T-helper 2 cell treated with Interferon-gamma antibody and Interleukin-4, amounts not matched to agents 5 μg/mL and 100 μg/mL, for 36 hours (primary cell): ENCODE measurements at regions not wholly inside any gene's neighbourhood (a gene's known extent, or its start where the extent isn't known, plus 50 kb on each side); places are given as distances from the start of the nearest gene placed in this dataset.

Experiments
- DNase-seq: peaks from one replicate; pipeline ENCODE4 v3.0.0; 2021; ENCODE audit warnings: low spot score
- H3K27ac Mint-ChIP-seq: one replicate; pipeline ENCODE4 v1.8.0; 2021; ENCODE audit warnings: mild to moderate bottlenecking, mixed read lengths
- H3K27me3 Mint-ChIP-seq: one replicate; pipeline ENCODE4 v1.8.0; 2021; ENCODE audit warnings: low read depth, mixed read lengths
- H3K36me3 Mint-ChIP-seq: one replicate; pipeline ENCODE4 v1.8.0; 2021; ENCODE audit warnings: low read depth, mixed read lengths
- H3K4me1 Mint-ChIP-seq: one replicate; pipeline ENCODE4 v1.8.0; 2021; ENCODE audit warnings: low read depth, mixed read lengths
- H3K4me3 Mint-ChIP-seq: one replicate; pipeline ENCODE4 v1.8.0; 2022; ENCODE audit warnings: mild to moderate bottlenecking, moderate library complexity, mixed read lengths
- H3K9me3 Mint-ChIP-seq: one replicate; pipeline ENCODE4 v1.8.0; 2021; ENCODE audit warnings: mixed read lengths

DNA sequence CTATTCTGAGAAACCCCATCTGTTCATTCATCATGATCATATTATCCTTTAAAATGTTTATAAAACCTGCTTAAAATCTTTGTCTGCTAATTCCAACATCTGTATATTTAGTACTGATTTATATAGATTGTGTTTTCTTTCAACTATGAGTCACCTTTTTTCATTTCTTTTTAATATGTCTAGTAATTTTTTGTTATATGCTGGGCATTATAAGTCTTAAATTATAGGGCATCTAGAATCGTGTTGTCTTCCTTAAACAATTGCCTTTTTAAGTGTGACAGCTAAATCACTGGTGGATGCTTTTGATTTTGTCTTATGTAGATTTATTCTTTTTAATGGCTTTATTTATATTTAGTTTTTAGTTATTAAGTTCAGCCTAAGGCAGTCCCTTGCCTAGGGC lies 323.4 kb upstream of the THRB start:
- H3K4me3 Mint-ChIP-seq = no peak overlapping the region
- H3K4me1 Mint-ChIP-seq = no peaks in the 10 kb centered on the region
- H3K27me3 Mint-ChIP-seq = no peaks in the 10 kb centered on the region
- no peak for DNase-seq
- no peaks in the 10 kb centered on the region for H3K9me3 Mint-ChIP-seq
- no peak overlapping the region for H3K27ac Mint-ChIP-seq
- no peaks in the 10 kb centered on the region for H3K36me3 Mint-ChIP-seq

DNA sequence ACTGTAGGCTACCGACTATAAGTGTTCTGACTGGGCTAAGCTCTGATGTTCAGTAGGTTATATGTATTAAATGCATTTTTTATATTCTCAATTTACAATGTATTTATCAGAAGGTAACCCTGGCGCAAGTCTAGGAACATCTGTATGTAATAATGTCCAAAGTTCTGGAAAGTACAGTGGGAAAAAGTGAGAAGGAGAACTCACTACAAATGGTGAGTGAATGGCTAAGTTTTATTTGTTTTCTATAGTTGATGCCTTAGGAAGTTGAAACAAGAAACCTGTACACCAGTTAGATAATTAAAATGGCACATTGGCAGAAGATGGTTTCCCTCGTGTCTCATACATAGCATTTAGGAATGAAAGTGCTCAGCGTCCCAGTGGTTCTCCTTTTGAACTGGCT lies 333.4 kb upstream of the THRB start:
- no peak for DNase-seq
- no peaks in the 10 kb centered on the region for H3K36me3 Mint-ChIP-seq
- H3K27ac Mint-ChIP-seq = no peak overlapping the region
- H3K9me3 Mint-ChIP-seq = no peaks in the 10 kb centered on the region
- no peaks in the 10 kb centered on the region for H3K4me1 Mint-ChIP-seq
- H3K27me3 Mint-ChIP-seq = peaks cover 27% of the 10 kb centered on the region
- H3K4me3 Mint-ChIP-seq = no peak overlapping the region

DNA sequence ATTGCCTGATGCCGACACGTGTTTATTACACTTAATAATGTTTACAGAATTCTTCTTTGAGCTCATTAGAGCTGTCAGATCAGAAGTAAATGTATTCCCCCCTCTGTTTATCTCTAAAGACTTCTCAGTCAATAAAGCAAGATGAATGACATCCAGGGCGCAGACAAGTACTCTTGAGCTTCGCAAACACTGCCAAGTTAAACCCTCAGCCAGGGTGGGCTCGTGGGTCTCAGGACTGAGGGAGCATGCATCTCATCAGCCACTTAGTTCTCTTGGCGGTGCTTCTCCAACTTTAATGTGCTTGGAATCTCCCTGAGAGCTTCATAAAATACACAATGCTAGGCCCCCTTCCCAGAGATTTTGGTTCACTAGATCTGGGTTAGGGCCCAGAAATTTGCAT lies 333.9 kb upstream of the THRB start:
- Mint-ChIP-seq H3K4me3 (no peak overlapping the region), H3K4me1 (no peaks in the 10 kb centered on the region), H3K9me3 (no peaks in the 10 kb centered on the region), H3K27me3 (peaks cover 27% of the 10 kb centered on the region), H3K36me3 (no peaks in the 10 kb centered on the region), H3K27ac (no peak overlapping the region)
- DNase-seq = no peak

DNA sequence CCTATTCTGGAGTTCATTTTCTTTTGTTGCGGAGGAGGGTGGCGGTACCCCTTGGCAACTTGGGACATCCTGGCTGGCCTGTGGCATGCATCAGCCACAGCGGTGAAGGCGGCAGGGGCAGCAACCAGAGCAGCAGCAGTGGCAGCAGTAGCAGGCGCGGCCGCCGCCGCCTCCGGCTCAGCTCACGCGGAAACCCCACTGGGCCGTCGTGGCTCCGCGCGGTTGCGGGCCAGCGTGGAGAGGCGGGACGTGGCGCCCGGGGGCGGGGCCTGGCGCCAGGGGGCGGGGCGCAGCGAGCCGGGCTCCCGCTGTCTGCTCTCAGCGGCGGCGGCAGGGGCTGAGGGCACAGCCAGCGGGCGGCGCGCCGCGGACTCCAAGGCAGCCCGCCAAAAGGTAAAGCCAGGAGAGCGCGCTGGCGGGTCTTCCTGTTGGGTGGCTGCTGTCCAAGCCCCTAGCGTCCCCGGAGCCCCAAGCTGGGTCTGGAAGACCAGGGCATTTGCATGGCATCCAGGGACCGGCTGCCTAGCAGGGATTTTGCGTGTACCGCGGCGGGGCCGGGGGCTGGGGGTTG lies 334.4 kb upstream of the THRB start:
- Mint-ChIP-seq H3K36me3 (no peaks in the 10 kb centered on the region), H3K4me1 (no peaks in the 10 kb centered on the region), H3K9me3 (no peaks in the 10 kb centered on the region), H3K4me3 (no peak overlapping the region), H3K27ac (no peak overlapping the region), H3K27me3 (peaks cover 27% of the 10 kb centered on the region)
- DNase-seq = no peak

DNA sequence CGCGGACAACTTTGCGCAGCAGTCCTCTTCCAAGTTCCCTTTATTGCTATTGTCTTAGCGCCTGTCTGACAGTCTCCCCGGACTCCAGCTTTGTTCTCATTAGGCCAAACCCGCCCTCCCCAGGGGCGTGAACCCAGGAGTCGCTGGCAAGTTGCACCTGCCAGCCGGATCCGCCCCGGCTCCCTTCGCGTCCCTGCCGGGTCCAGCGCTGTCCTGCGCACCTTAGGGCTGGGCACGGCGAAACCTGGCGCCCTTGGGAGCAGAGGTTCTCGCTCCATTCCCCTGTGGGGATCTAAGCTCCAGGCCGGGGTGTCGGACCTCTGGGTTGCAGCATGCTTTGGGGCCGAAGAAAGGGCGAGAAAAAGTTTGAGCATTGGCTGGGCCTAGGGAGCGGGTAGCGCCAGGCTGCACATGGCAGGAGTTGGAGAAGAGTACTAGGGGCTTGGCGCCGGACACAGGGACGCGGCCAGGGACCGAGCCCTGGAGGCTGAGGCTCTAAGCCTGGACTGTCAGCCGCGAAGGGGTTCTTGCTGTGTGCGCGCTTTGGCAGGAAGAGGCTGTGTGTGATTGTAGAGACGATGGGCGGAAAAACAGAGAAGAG lies 335.1 kb upstream of the THRB start:
- no peaks in the 10 kb centered on the region for H3K36me3 Mint-ChIP-seq
- H3K27ac Mint-ChIP-seq = no peak overlapping the region
- no peaks in the 10 kb centered on the region for H3K4me1 Mint-ChIP-seq
- peaks cover 27% of the 10 kb centered on the region for H3K27me3 Mint-ChIP-seq
- no peak overlapping the region for H3K4me3 Mint-ChIP-seq
- no peaks in the 10 kb centered on the region for H3K9me3 Mint-ChIP-seq
- no peak for DNase-seq

DNA sequence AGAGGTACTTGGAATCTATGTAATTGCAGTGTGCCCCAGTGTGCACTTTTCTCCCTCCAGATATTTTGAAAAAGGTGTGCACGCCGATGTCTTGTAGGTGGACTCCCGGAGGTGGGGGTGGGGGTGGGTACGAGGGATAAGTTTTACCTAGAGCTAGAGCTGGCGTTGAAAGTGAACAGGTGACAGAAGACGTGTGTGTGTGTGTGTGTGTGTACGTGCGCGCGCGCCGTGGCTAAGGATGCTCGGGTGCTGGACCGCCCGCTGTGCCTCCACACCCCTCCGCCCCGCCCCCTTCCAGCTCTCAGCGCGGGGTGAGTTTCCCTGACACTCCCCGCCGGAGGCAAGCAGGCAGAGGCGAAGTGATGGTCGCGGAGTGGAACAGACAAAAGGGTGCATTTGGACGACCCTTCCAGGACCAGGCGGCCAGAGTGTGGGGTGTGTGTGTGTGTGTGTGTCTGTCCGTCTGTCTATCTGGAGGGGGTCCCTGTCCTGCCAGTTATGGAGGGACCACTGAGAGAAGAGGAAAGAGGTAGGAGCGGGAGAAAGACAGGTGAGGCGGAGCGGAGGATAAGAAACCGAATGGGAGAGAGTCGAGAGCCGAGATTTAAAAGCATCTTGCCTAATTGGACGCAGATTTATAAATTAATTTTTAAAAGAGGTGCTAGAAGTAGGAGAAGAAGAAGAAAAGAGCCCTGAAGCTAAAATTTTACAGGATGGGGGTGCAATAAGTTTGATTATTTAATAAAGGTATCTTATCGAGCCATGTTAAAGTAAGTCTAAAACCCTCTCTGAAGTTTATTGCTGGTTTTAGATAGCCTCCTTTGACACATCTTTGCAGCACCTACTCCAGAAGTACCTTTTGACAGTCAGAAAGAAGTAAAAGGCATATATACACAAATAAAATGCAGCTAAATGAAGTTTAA lies 335.8 kb upstream of the THRB start:
- Mint-ChIP-seq H3K4me3 (no peak overlapping the region), H3K36me3 (no peaks in the 10 kb centered on the region), H3K4me1 (no peaks in the 10 kb centered on the region), H3K9me3 (no peaks in the 10 kb centered on the region), H3K27ac (no peak overlapping the region), H3K27me3 (peaks cover 27% of the 10 kb centered on the region)
- no peak for DNase-seq

DNA sequence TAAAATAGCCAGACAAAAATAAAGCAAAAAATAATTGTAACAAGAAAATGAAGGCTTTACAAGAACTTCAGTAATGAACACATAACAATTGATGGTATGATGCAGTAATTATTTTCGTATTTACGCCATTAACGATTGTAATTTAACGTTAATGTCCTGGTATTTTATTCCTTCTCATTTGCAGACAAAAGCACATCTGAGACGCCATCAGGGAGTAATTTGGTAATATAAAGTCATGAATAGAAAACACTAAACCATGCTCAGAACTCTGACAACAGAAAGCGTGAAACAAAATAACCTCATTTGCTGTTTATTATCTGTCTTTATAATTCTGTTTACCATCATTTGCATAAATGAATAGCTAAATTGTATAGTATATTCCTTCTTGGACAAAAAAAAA lies 336.6 kb upstream of the THRB start:
- Mint-ChIP-seq H3K9me3 (no peaks in the 10 kb centered on the region), H3K27me3 (peaks cover 27% of the 10 kb centered on the region), H3K27ac (no peak overlapping the region), H3K36me3 (no peaks in the 10 kb centered on the region), H3K4me1 (no peaks in the 10 kb centered on the region), H3K4me3 (no peak overlapping the region)
- DNase-seq = no peak

DNA sequence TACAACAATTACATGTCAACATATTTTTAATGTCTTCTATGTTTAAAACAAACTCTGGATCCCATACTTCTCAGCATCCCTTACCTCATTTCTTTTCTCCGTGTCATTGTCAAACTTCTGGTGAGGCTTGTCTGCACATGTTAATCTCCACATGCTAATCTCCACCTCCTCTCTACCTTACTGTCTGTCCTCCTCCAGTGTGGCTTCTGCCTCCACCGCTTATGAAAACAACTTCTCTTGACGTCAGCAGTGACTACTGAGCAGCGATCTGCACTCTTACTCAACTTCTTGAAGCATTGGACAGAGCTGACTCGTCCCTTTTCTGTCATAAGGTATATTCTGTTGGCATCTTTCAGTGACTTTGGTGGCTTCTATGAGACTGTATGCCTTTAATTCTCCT lies 338.2 kb upstream of the THRB start:
- DNase-seq = no peak
- Mint-ChIP-seq H3K9me3 (no peaks in the 10 kb centered on the region), H3K4me1 (no peaks in the 10 kb centered on the region), H3K36me3 (no peaks in the 10 kb centered on the region), H3K27ac (no peak overlapping the region), H3K4me3 (no peak overlapping the region), H3K27me3 (peaks cover 27% of the 10 kb centered on the region)

DNA sequence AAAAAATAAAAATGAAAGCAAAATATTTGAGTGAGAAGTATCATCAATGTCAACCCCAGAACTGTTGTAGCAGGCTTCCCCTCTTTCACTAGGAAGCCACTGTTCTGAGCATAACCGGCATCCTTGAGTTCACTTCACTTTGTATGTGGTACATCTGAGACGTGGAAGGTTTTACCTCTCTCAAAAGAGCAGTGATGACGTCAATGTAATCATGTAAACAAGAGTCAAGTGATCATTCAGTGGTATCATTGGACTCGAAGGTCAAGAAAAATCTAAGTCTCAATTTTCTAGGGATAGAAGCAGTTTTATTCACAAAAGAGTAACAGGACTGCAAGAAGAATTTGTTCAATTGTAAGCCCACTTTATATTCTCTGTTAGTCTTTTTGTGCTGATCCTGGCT lies 339.8 kb upstream of the THRB start:
- H3K36me3 Mint-ChIP-seq = no peaks in the 10 kb centered on the region
- DNase-seq = no peak

DNA sequence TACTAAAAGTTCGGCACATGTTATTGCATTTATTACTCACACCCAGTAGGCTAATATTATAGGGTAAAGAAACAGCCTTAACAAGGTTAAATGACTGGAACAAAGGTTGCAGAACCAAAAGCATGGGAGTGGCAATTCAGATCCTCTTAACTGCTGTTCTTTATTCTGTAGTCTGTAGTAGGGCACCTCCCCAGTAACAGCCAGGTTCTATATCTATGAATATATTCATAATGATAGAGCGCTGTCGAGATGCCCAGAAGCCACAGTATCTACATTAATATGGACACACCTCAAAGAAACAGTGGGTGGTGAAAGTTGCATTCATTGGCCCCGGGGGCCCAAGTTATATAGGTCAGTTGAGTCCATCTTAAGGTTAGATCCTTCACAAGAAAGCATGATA lies 340.9 kb upstream of the THRB start:
- Mint-ChIP-seq H3K4me3 (no peak overlapping the region), H3K9me3 (no peaks in the 10 kb centered on the region), H3K27ac (no peak overlapping the region), H3K36me3 (no peaks in the 10 kb centered on the region), H3K4me1 (no peaks in the 10 kb centered on the region), H3K27me3 (peaks cover 7% of the 10 kb centered on the region)
- DNase-seq = no peak

More for the DNA sequence above, 339.8 kb upstream of the THRB start:
- Mint-ChIP-seq H3K9me3 (no peaks in the 10 kb centered on the region), H3K4me1 (no peaks in the 10 kb centered on the region), H3K27ac (no peak overlapping the region), H3K4me3 (no peak overlapping the region), H3K27me3 (peaks cover 17% of the 10 kb centered on the region)

DNA sequence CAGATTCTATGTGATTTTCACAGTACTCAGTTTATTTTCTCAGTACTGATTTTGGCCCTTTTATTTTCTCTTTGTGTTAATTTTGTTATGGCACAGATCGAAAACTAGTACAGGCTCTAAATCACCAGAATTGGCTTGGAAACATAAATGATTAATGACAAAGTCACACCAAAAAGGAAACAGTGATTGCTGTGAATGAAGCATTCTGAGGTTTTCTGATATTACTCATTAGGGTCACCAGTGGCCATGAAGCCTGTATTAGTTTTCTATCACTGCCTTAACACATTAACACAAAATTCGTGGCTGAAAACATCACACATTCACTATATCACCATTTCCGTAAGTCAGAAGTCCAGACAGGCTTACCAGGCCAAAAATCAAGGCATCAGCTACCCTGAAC lies 343.0 kb upstream of the THRB start:
- no peaks in the 10 kb centered on the region for H3K36me3 Mint-ChIP-seq
- H3K9me3 Mint-ChIP-seq = no peaks in the 10 kb centered on the region
- no peaks in the 10 kb centered on the region for H3K4me1 Mint-ChIP-seq
- no peak overlapping the region for H3K4me3 Mint-ChIP-seq
- no peaks in the 10 kb centered on the region for H3K27me3 Mint-ChIP-seq
- DNase-seq = no peak
- H3K27ac Mint-ChIP-seq = no peak overlapping the region

DNA sequence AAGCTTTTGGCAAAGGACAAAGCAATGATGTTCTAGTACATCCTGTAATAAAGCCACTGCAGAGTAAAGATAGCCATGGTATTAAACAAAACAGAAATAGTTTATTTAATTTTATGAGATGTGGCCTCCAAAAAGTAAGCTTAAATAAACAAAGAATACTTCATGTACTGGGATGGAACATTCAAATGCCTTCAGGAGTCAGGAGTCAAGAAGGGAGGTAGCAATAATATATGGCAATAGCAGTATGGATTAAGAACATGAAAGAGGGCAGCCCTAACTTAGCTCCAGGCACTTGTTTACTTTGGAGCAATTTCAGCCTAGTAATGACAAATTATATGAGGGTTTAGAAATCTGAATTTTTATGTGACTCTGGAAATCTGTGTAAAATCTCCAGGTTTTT lies 343.9 kb upstream of the THRB start:
- no peak overlapping the region for H3K4me3 Mint-ChIP-seq
- no peaks in the 10 kb centered on the region for H3K9me3 Mint-ChIP-seq
- H3K36me3 Mint-ChIP-seq = no peaks in the 10 kb centered on the region
- no peak for DNase-seq
- H3K4me1 Mint-ChIP-seq = no peaks in the 10 kb centered on the region
- H3K27ac Mint-ChIP-seq = no peak overlapping the region
- H3K27me3 Mint-ChIP-seq = no peaks in the 10 kb centered on the region

DNA sequence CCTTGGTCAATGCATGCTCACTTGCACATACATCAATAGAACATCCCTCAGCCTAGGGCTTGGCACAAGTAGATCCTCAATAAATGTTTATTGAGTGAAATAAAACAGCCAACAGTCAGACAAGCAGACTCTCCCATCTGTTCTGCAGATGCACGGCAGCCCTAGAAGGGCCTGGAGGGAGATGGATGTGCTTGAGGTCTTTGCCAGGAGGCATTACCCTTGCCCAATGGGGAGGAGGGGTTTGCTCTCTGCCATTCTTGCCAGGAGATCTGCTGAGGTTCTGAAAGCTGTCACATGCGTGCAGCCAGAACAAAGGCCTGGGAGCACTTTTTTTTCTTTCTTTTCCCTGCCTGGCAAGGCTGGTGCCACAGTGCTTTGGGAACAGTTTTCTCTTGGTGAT lies 349.3 kb upstream of the THRB start:
- Mint-ChIP-seq H3K27ac (no peak overlapping the region), H3K4me1 (no peaks in the 10 kb centered on the region), H3K4me3 (no peak overlapping the region), H3K9me3 (no peaks in the 10 kb centered on the region), H3K27me3 (no peaks in the 10 kb centered on the region), H3K36me3 (no peaks in the 10 kb centered on the region)
- DNase-seq = no peak

DNA sequence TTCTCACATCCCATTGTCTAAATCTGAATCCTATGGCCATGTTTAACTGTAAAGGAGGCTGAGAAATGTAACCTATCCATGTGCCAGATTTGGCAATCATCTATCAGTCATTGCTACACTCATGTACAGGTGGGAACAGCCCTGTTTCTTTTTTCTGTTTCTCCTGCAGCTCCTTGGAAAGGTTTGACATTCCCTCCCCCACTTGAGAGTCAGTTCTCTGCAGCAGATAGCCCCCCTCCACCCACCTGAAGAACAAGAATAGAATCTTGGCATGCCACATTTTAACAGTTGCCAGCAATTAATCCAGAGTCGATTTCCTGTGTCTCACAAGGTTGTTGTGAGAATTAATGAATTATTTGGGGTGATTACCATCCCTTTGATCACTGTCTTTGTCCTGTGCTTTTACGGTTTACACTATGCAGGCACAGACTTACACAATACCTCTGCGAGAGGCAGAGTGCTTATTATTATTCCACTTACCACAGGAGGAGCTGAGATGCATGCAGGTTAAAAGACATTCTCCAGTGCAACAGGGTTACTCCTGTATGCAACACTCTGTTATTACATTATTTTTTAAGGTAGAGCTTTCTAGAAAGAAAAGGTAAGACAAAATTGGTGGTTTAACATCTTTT lies 351.0 kb upstream of the THRB start:
- DNase-seq = no peak
- H3K27me3 Mint-ChIP-seq = no peaks in the 10 kb centered on the region
- no peak overlapping the region for H3K27ac Mint-ChIP-seq
- no peak overlapping the region for H3K4me3 Mint-ChIP-seq
- H3K9me3 Mint-ChIP-seq = no peaks in the 10 kb centered on the region
- H3K4me1 Mint-ChIP-seq = no peaks in the 10 kb centered on the region
- no peaks in the 10 kb centered on the region for H3K36me3 Mint-ChIP-seq
